HEK293 (cell line): ENCODE measurements at regions not wholly inside any gene's neighbourhood (a gene's known extent, or its start where the extent isn't known, plus 50 kb on each side); places are given as distances from the start of the nearest gene placed in this dataset.

ENCODE experiments used
- ATF2 ChIP-seq: fragments of 450-650 bp; formaldehyde crosslinking; IDR thresholded peaks from 2 replicates; pipeline ENCODE4 v1.5.1; 2016; ENCODE audit warnings: missing biosample characterization, missing genetic modification characterization, low read depth
- CTCF ChIP-seq: fragments of 450-650 bp; formaldehyde crosslinking; IDR thresholded peaks from 2 replicates; pipeline ENCODE4 v1.5.1; 2016; ENCODE audit warnings: missing biosample characterization, missing genetic modification characterization
- KLF1 ChIP-seq: fragments of 450-650 bp; formaldehyde crosslinking; IDR thresholded peaks from 2 replicates; pipeline ENCODE4 v1.5.1; 2016; ENCODE audit warnings: missing biosample characterization, missing genetic modification characterization
- MYNN ChIP-seq: fragments of 450-650 bp; formaldehyde crosslinking; IDR thresholded peaks from 2 replicates; pipeline ENCODE4 v1.5.1; 2016; ENCODE audit warnings: missing biosample characterization, missing genetic modification characterization, borderline replicate concordance
- PRDM6 ChIP-seq: fragments of 450-650 bp; formaldehyde crosslinking; IDR thresholded peaks from 2 replicates; pipeline ENCODE4 v1.5.1; 2017; ENCODE audit warnings: missing biosample characterization, missing genetic modification characterization
- ZBTB11 ChIP-seq: fragments of 450-650 bp; formaldehyde crosslinking; conservative IDR thresholded peaks from 2 replicates; pipeline ENCODE4 v1.5.1; 2016; ENCODE audit warnings: low read depth, missing biosample characterization, missing genetic modification characterization
- ZBTB7A ChIP-seq: fragments of 450-650 bp; formaldehyde crosslinking; IDR thresholded peaks from 2 replicates; pipeline ENCODE4 v1.5.1; 2016; ENCODE audit warnings: low read depth, missing biosample characterization, missing genetic modification characterization
- ZNF391 ChIP-seq: fragments of 450-650 bp; formaldehyde crosslinking; IDR thresholded peaks from 2 replicates; pipeline ENCODE4 v1.5.1; 2016; ENCODE audit warnings: low read depth, missing biosample characterization, missing genetic modification characterization, borderline replicate concordance
- ZNF561 ChIP-seq: fragments of 450-650 bp; IDR thresholded peaks from 2 replicates; pipeline ENCODE4 v1.5.1; 2018; ENCODE audit warnings: missing biosample characterization, missing genetic modification characterization, borderline replicate concordance
- ZNF707 ChIP-seq: fragments of 450-650 bp; formaldehyde crosslinking; IDR thresholded peaks from 2 replicates; pipeline ENCODE4 v1.5.1; 2016; ENCODE audit warnings: missing biosample characterization, missing genetic modification characterization

GRCh38 chr2:200129721-200130462 is 174.5 kb downstream of the MAIP1 start:
- TF ChIP-seq CTCF (tag by site-specific recombination) (no peak), PRDM6 (tag by site-specific recombination) (no peak), ZNF391 (tag by site-specific recombination) (no peak), ZBTB7A (no peak), KLF1 (tag by site-specific recombination) (no peak), ZNF561 (tag by site-specific recombination) (no peak), ZNF707 (tag by site-specific recombination) (no peak), ZBTB11 (no peak), ATF2 (no peak), MYNN (no peak)
